PC-3 (cell line): ENCODE measurements at regions not wholly inside any gene's neighbourhood (a gene's known extent, or its start where the extent isn't known, plus 50 kb on each side); places are given as distances from the start of the nearest gene placed in this dataset.

Experiments used
- CTCF ChIP-seq: fragments of 300-600 bp; sonication (generic); conservative IDR thresholded peaks from 2 replicates; pipeline ENCODE4 v1.5.1; 2017; ENCODE audit warnings: antibody characterized with exemption, low read depth, mild to moderate bottlenecking, low read length
- EZH2 ChIP-seq: fragments of 300-600 bp; sonication (generic); IDR thresholded peaks from one replicate; pipeline ENCODE4 v1.6.1; 2017; ENCODE audit warnings: antibody characterized with exemption, mild to moderate bottlenecking, low read length; ENCODE audit not compliant: unreplicated experiment

- TF ChIP-seq CTCF (no peak), EZH2 (no peak)
Measured at GRCh38 chr1:216923601-216924000, 200.4 kb upstream of the ESRRG start.
